K562 (cell line): ENCODE measurements at regions not wholly inside any gene's neighbourhood (a gene's known extent, or its start where the extent isn't known, plus 50 kb on each side); places are given as distances from the start of the nearest gene placed in this dataset.

ENCODE experiments used
- ESRRA ChIP-seq: fragments of 450-650 bp; IDR thresholded peaks from 2 replicates; pipeline ENCODE4 v1.6.1; 2014; ENCODE audit warnings: low read depth, mild to moderate bottlenecking, moderate library complexity, borderline replicate concordance
- HOXB6 ChIP-seq: fragments of 250-450 bp; sonication (Bioruptor Pico); IDR thresholded peaks from 2 replicates; pipeline ENCODE4 v1.5.1; 2022; ENCODE audit warnings: mild to moderate bottlenecking, borderline replicate concordance
- RAD21 ChIP-seq, 2 experiments: fragments of 250-450 bp in 1 of 2; fragments of 450-650 bp in 1 of 2; sonication (Bioruptor Pico) in 1 of 2; formaldehyde crosslinking in 1 of 2; IDR thresholded peaks in 1 of 2; conservative IDR thresholded peaks in 1 of 2; 2 replicates each; pipeline versions ENCODE4 v1.4.0 to v1.8.0; 2020 to 2022; ENCODE audit warnings: mild to moderate bottlenecking in 2 of 2, moderate library complexity in 1 of 2
- SP1 ChIP-seq: sonication (generic); formaldehyde crosslinking; IDR thresholded peaks from 2 replicates; pipeline ENCODE4 v1.8.1; 2022; ENCODE audit warnings: mild to moderate bottlenecking, missing genetic modification reagents
- ZNF12 ChIP-seq: sonication (generic); formaldehyde crosslinking; IDR thresholded peaks from 2 replicates; pipeline ENCODE4 v1.4.0; 2020; ENCODE audit warnings: mild to moderate bottlenecking, missing genetic modification reagents
- ZNF239 ChIP-seq: fragments of 250-450 bp; sonication (Bioruptor Pico); IDR thresholded peaks from 2 replicates; pipeline ENCODE4 v1.4.0; 2020; ENCODE audit warnings: mild to moderate bottlenecking
- ZNF263 ChIP-seq: sonication (generic); formaldehyde crosslinking; IDR thresholded peaks from 2 replicates; pipeline ENCODE4 v1.8.0; 2022; ENCODE audit warnings: mild to moderate bottlenecking, missing genetic modification reagents, borderline replicate concordance
- TF ChIP-seq, protein P1 (sequence below), 2 experiments: fragments of 450-650 bp; IDR thresholded peaks; 2 replicates each; pipeline ENCODE4 v1.6.1; 2018; ENCODE audit warnings: mild to moderate bottlenecking in 2 of 2, low read depth in 1 of 2; ENCODE audit not compliant: partially characterized antibody in 2 of 2
- TF ChIP-seq, protein P2 (sequence below): fragments of 250-450 bp; sonication (Bioruptor Pico); IDR thresholded peaks from 2 replicates; pipeline ENCODE4 v1.6.1; 2021; ENCODE audit warnings: mild to moderate bottlenecking
- TF ChIP-seq, protein P3 (sequence below): sonication (generic); formaldehyde crosslinking; IDR thresholded peaks from 2 replicates; pipeline ENCODE4 v1.8.0; 2022; ENCODE audit warnings: mild to moderate bottlenecking, low read depth, missing genetic modification reagents
- TF ChIP-seq, protein P4 (sequence below): sonication (generic); formaldehyde crosslinking; IDR thresholded peaks from 2 replicates; pipeline ENCODE4 v1.4.0; 2020; ENCODE audit warnings: mild to moderate bottlenecking, missing genetic modification reagents
- TF ChIP-seq, protein P5 (sequence below): fragments of 450-650 bp; IDR thresholded peaks from 2 replicates; pipeline ENCODE4 v1.6.1; 2014; ENCODE audit warnings: low read depth, mild to moderate bottlenecking, moderate library complexity, borderline replicate concordance

DNA sequence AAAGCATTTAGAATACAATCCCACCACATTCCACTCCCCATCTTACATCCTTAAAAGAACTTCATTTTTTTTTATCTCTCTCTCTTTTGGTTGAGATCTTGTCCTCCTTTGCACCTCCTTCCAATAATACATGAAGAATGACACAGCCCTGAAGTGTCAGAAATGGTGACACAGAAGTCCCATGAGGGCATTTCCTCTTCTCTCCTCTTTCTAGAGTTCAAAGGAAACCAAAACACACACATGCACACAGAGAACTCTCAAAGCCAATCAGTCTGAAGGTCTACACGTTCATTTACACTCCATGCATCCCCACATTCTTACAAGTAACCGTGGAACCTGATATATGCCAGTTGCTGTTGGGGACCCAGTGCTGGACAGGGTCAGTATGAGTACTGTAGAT is 450.7 kb downstream of the HNRNPD start (continued):
- TF ChIP-seq SP1 (CRISPR knock-in tag) = no peak
- TF ChIP-seq ESRRA = no peak
- TF ChIP-seq, protein P1, sequence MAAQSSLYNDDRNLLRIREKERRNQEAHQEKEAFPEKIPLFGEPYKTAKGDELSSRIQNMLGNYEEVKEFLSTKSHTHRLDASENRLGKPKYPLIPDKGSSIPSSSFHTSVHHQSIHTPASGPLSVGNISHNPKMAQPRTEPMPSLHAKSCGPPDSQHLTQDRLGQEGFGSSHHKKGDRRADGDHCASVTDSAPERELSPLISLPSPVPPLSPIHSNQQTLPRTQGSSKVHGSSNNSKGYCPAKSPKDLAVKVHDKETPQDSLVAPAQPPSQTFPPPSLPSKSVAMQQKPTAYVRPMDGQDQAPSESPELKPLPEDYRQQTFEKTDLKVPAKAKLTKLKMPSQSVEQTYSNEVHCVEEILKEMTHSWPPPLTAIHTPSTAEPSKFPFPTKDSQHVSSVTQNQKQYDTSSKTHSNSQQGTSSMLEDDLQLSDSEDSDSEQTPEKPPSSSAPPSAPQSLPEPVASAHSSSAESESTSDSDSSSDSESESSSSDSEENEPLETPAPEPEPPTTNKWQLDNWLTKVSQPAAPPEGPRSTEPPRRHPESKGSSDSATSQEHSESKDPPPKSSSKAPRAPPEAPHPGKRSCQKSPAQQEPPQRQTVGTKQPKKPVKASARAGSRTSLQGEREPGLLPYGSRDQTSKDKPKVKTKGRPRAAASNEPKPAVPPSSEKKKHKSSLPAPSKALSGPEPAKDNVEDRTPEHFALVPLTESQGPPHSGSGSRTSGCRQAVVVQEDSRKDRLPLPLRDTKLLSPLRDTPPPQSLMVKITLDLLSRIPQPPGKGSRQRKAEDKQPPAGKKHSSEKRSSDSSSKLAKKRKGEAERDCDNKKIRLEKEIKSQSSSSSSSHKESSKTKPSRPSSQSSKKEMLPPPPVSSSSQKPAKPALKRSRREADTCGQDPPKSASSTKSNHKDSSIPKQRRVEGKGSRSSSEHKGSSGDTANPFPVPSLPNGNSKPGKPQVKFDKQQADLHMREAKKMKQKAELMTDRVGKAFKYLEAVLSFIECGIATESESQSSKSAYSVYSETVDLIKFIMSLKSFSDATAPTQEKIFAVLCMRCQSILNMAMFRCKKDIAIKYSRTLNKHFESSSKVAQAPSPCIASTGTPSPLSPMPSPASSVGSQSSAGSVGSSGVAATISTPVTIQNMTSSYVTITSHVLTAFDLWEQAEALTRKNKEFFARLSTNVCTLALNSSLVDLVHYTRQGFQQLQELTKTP (IDR thresholded peaks at IDR 0.05; ENCODE audit: low read depth in 1 of 2, partially characterized antibody in 2 of 2) = no peak
- no peak for TF ChIP-seq HOXB6 (CRISPR knock-in tag)
- no peak for TF ChIP-seq ZNF263 (CRISPR knock-in tag)
- TF ChIP-seq RAD21 (CRISPR knock-in tag; conservative IDR thresholded peaks at IDR 0.05 in 1 of 2, IDR thresholded peaks at IDR 0.05 in 1 of 2) = no peak
- TF ChIP-seq, protein P2, sequence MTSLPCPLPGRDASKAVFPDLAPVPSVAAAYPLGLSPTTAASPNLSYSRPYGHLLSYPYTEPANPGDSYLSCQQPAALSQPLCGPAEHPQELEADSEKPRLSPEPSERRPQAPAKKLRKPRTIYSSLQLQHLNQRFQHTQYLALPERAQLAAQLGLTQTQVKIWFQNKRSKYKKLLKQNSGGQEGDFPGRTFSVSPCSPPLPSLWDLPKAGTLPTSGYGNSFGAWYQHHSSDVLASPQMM = no peak
- TF ChIP-seq ZNF239 (CRISPR knock-in tag) = no peak
- no peak for TF ChIP-seq ZNF12 (CRISPR knock-in tag)
- TF ChIP-seq, protein P3, sequence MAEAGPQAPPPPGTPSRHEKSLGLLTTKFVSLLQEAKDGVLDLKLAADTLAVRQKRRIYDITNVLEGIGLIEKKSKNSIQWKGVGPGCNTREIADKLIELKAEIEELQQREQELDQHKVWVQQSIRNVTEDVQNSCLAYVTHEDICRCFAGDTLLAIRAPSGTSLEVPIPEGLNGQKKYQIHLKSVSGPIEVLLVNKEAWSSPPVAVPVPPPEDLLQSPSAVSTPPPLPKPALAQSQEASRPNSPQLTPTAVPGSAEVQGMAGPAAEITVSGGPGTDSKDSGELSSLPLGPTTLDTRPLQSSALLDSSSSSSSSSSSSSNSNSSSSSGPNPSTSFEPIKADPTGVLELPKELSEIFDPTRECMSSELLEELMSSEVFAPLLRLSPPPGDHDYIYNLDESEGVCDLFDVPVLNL (CRISPR knock-in tag) = no peak
- TF ChIP-seq, protein P4, sequence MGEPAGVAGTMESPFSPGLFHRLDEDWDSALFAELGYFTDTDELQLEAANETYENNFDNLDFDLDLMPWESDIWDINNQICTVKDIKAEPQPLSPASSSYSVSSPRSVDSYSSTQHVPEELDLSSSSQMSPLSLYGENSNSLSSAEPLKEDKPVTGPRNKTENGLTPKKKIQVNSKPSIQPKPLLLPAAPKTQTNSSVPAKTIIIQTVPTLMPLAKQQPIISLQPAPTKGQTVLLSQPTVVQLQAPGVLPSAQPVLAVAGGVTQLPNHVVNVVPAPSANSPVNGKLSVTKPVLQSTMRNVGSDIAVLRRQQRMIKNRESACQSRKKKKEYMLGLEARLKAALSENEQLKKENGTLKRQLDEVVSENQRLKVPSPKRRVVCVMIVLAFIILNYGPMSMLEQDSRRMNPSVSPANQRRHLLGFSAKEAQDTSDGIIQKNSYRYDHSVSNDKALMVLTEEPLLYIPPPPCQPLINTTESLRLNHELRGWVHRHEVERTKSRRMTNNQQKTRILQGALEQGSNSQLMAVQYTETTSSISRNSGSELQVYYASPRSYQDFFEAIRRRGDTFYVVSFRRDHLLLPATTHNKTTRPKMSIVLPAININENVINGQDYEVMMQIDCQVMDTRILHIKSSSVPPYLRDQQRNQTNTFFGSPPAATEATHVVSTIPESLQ (CRISPR knock-in tag) = no peak
- TF ChIP-seq, protein P5, sequence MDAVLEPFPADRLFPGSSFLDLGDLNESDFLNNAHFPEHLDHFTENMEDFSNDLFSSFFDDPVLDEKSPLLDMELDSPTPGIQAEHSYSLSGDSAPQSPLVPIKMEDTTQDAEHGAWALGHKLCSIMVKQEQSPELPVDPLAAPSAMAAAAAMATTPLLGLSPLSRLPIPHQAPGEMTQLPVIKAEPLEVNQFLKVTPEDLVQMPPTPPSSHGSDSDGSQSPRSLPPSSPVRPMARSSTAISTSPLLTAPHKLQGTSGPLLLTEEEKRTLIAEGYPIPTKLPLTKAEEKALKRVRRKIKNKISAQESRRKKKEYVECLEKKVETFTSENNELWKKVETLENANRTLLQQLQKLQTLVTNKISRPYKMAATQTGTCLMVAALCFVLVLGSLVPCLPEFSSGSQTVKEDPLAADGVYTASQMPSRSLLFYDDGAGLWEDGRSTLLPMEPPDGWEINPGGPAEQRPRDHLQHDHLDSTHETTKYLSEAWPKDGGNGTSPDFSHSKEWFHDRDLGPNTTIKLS = no peak
